Neural progenitor cell (in vitro differentiated cells): ENCODE measurements at regions not wholly inside any gene's neighbourhood (a gene's known extent, or its start where the extent isn't known, plus 50 kb on each side); places are given as distances from the start of the nearest gene placed in this dataset.

Experiments used
- CTCF ChIP-seq: fragments of 200-600 bp; sonication (generic); IDR thresholded peaks from 2 replicates; pipeline ENCODE4 v1.5.1; 2017; ENCODE audit warnings: antibody characterized with exemption, mild to moderate bottlenecking
- EZH2 ChIP-seq: fragments of 200-600 bp; sonication (generic); IDR thresholded peaks from 2 replicates; pipeline ENCODE4 v1.6.1; 2017; ENCODE audit warnings: antibody characterized with exemption, mild to moderate bottlenecking, moderate library complexity

DNA sequence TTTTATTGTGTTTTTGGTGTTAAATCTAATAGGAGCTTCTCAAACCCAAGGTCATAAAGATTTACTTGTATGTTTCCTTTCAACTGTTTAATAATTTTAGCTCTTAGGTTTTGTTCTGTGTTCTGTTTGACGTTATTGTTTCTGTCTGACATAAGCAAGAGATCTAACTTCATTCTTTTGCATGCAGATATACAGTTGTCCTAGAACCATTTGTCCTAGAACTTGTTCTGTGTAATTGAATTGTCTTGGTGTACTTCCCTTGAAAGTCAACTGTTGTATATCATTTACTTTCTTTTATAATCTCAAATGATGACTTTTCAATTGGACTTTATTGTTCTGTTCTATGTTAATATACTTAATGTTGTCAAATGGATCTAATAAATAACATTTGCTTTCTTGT is 977.1 kb downstream of the FAT4 start:
- no peak for TF ChIP-seq CTCF
- no peak for TF ChIP-seq EZH2
